SK-N-MC (cell line): ENCODE measurements at regions not wholly inside any gene's neighbourhood (a gene's known extent, or its start where the extent isn't known, plus 50 kb on each side); places are given as distances from the start of the nearest gene placed in this dataset.

Experiments
- EZH2 ChIP-seq: fragments of 200-600 bp; sonication (generic); IDR thresholded peaks from one replicate; pipeline ENCODE4 v1.6.1; 2017; ENCODE audit warnings: antibody characterized with exemption
- FOXP2 ChIP-seq: optimal IDR thresholded peaks from 2 replicates; pipeline ENCODE3; 2011; ENCODE audit warnings: mild to moderate bottlenecking, moderate library complexity; ENCODE audit not compliant: insufficient read depth; ENCODE audit errors: extremely low read length, control extremely low read depth
- POLR2AphosphoS5 ChIP-seq: IDR thresholded peaks from 2 replicates; pipeline ENCODE4 v1.6.1; 2012; ENCODE audit warnings: mild to moderate bottlenecking, low read depth, low read length, borderline replicate concordance

GRCh38 chr18:78857314-78858150, 122.1 kb upstream of the SALL3 start:
- TF ChIP-seq EZH2: no peak
- TF ChIP-seq POLR2AphosphoS5: no peak
- no peak for TF ChIP-seq FOXP2
